Stimulated activated CD4-positive, alpha-beta T cell treated with anti-CD3 and anti-CD28 coated beads, Interleukin-15, amount 100 ng/mL, for 24 hours (primary cell): ENCODE measurements at regions not wholly inside any gene's neighbourhood (a gene's known extent, or its start where the extent isn't known, plus 50 kb on each side); places are given as distances from the start of the nearest gene placed in this dataset.

Experiments used
- DNase-seq: peaks from one replicate; pipeline ENCODE4 v3.0.0-alpha.2; 2020

- no peak for DNase-seq
Observed at GRCh38 chr1:4292861-4293260, 361.5 kb upstream of the AJAP1 start.

- DNase-seq: no peak
Observed at GRCh38 chr1:4298361-4299083, 355.9 kb upstream of the AJAP1 start.

GRCh38 chr1:4301007-4301406 lies 353.4 kb upstream of the AJAP1 start:
- no peak for DNase-seq

- DNase-seq: no peak
Observed at GRCh38 chr1:4303303-4303702, 351.1 kb upstream of the AJAP1 start.

- no peak for DNase-seq
Observed at GRCh38 chr1:4305526-4306301, 348.7 kb upstream of the AJAP1 start.

GRCh38 chr1:4306559-4307467 lies 347.6 kb upstream of the AJAP1 start:
- DNase-seq: no peak

- DNase-seq: no peak
Observed at GRCh38 chr1:4307468-4307845, 347.0 kb upstream of the AJAP1 start.

GRCh38 chr1:4307911-4308545 lies 346.4 kb upstream of the AJAP1 start:
- no peak for DNase-seq

- DNase-seq: no peak
Observed at GRCh38 chr1:4308806-4309205, 345.6 kb upstream of the AJAP1 start.

- DNase-seq: no peak
Observed at GRCh38 chr1:4309676-4310320, 344.6 kb upstream of the AJAP1 start.

GRCh38 chr1:4310396-4310923 lies 343.9 kb upstream of the AJAP1 start:
- no peak for DNase-seq

- no peak for DNase-seq
Observed at GRCh38 chr1:4312024-4312423, 342.4 kb upstream of the AJAP1 start.

- DNase-seq: no peak
Observed at GRCh38 chr1:4315202-4315601, 339.2 kb upstream of the AJAP1 start.

GRCh38 chr1:4317207-4317606 lies 337.2 kb upstream of the AJAP1 start:
- DNase-seq: no peak

GRCh38 chr1:4318720-4319119 lies 335.7 kb upstream of the AJAP1 start:
- DNase-seq: no peak

- no peak for DNase-seq
Observed at GRCh38 chr1:4319496-4319895, 334.9 kb upstream of the AJAP1 start.

GRCh38 chr1:4322881-4323280 lies 331.5 kb upstream of the AJAP1 start:
- no peak for DNase-seq

- no peak for DNase-seq
Observed at GRCh38 chr1:4323309-4323708, 331.1 kb upstream of the AJAP1 start.

GRCh38 chr1:4324525-4324924 lies 329.9 kb upstream of the AJAP1 start:
- DNase-seq: no peak

- DNase-seq: no peak
Observed at GRCh38 chr1:4327142-4327541, 327.3 kb upstream of the AJAP1 start.

- DNase-seq: no peak
Observed at GRCh38 chr1:4328402-4329071, 325.9 kb upstream of the AJAP1 start.
